ENCODE measurements at regions not wholly inside any gene's neighbourhood (a gene's known extent, or its start where the extent isn't known, plus 50 kb on each side); places are given as distances from the start of the nearest gene placed in this dataset.

- Mint-ChIP-seq H3K9me3 (peaks cover 15% of the 10 kb centered on the region), H3K27me3 (ENCODE audit: insufficient read depth, low read depth) (peaks cover 2% of the 10 kb centered on the region), H3K4me3 (no peak overlapping the region), H3K36me3 (no peaks in the 10 kb centered on the region), H3K27ac (no peak overlapping the region), H3K4me1 (peaks cover 7% of the 10 kb centered on the region)
- no peaks in the 10 kb centered on the region for H3K36me3 ChIP-seq
- no peak overlapping the region for H3K27ac ChIP-seq
- H3F3A ChIP-seq (ENCODE audit: low read depth): no peaks in the 10 kb centered on the region
- H3K9me3 ChIP-seq (ENCODE audit: low read depth): no peaks in the 10 kb centered on the region
- no peak for DNase-seq (ENCODE audit: low spot score)
- no peak overlapping the region for H2AFZ ChIP-seq (replicated peaks)
- H3K27me3 ChIP-seq: no peaks in the 10 kb centered on the region
- TF ChIP-seq CTCF (IDR thresholded peaks at IDR 0.05) (no peak), EZH2phosphoT487 (IDR thresholded peaks at IDR 0.05) (no peak), EZH2 (IDR thresholded peaks at IDR 0.05) (no peak)
- no peaks in the 10 kb centered on the region for H4K20me1 ChIP-seq (ENCODE audit: low read depth)
- no peak overlapping the region for H3K9ac ChIP-seq
- no peaks in the 10 kb centered on the region for H3K79me2 ChIP-seq (ENCODE audit: low read depth)
- H3K4me1 ChIP-seq: no peaks in the 10 kb centered on the region
- no peak overlapping the region for H3K4me2 ChIP-seq
- no peak overlapping the region for H3K4me3 ChIP-seq
These were observed 123.7 kb downstream of the TOMM20 start for GRCh38 chr1:235004840-235005391.

- TF ChIP-seq EZH2 (IDR thresholded peaks at IDR 0.05) (no peak), CTCF (IDR thresholded peaks at IDR 0.05) (no peak), EZH2phosphoT487 (IDR thresholded peaks at IDR 0.05) (no peak)
- Histone ChIP-seq H3K79me2 (ENCODE audit: low read depth) (no peaks in the 10 kb centered on the region), H3K27ac (no peak overlapping the region), H4K20me1 (ENCODE audit: low read depth) (no peaks in the 10 kb centered on the region), H3K4me2 (no peak overlapping the region), H3K4me1 (no peaks in the 10 kb centered on the region), H3K27me3 (no peaks in the 10 kb centered on the region), H3K9ac (no peak overlapping the region), H3F3A (ENCODE audit: low read depth) (no peaks in the 10 kb centered on the region), H3K36me3 (no peaks in the 10 kb centered on the region), H3K9me3 (ENCODE audit: low read depth) (no peaks in the 10 kb centered on the region), H3K4me3 (no peak overlapping the region), H2AFZ (replicated peaks) (no peak overlapping the region)
- H3K4me3 Mint-ChIP-seq: no peak overlapping the region
- H3K9me3 Mint-ChIP-seq: peaks cover 15% of the 10 kb centered on the region
- H3K4me1 Mint-ChIP-seq: peaks cover 7% of the 10 kb centered on the region
- DNase-seq (ENCODE audit: low spot score): no peak
- H3K27ac Mint-ChIP-seq: no peak overlapping the region
- H3K27me3 Mint-ChIP-seq (ENCODE audit: insufficient read depth, low read depth): no peaks in the 10 kb centered on the region
- H3K36me3 Mint-ChIP-seq: no peaks in the 10 kb centered on the region
These were observed 124.4 kb downstream of the TOMM20 start for GRCh38 chr1:235004276-235004675.

GRCh38 chr1:235002706-235003300 lies 125.8 kb downstream of the TOMM20 start:
- Mint-ChIP-seq H3K9me3 (peaks cover 10% of the 10 kb centered on the region), H3K27me3 (ENCODE audit: insufficient read depth, low read depth) (peaks cover 4% of the 10 kb centered on the region), H3K4me3 (no peak overlapping the region), H3K36me3 (no peaks in the 10 kb centered on the region), H3K4me1 (peaks cover 16% of the 10 kb centered on the region), H3K27ac (no peak overlapping the region)
- Histone ChIP-seq H3K4me1 (no peaks in the 10 kb centered on the region), H2AFZ (replicated peaks) (no peak overlapping the region), H3K9me3 (ENCODE audit: low read depth) (no peaks in the 10 kb centered on the region), H4K20me1 (ENCODE audit: low read depth) (no peaks in the 10 kb centered on the region), H3K9ac (no peak overlapping the region), H3K27ac (no peak overlapping the region), H3K4me3 (no peak overlapping the region), H3K79me2 (ENCODE audit: low read depth) (no peaks in the 10 kb centered on the region), H3F3A (ENCODE audit: low read depth) (no peaks in the 10 kb centered on the region), H3K4me2 (no peak overlapping the region), H3K36me3 (no peaks in the 10 kb centered on the region), H3K27me3 (no peaks in the 10 kb centered on the region)
- DNase-seq (ENCODE audit: low spot score): no peak
- no peak for TF ChIP-seq CTCF (IDR thresholded peaks at IDR 0.05)
- no peak for TF ChIP-seq EZH2phosphoT487 (IDR thresholded peaks at IDR 0.05)
- TF ChIP-seq EZH2 (IDR thresholded peaks at IDR 0.05): no peak

All from neural progenitor cell (in vitro differentiated cells).